CD4-positive, alpha-beta T cell (primary cell): ENCODE measurements at regions not wholly inside any gene's neighbourhood (a gene's known extent, or its start where the extent isn't known, plus 50 kb on each side); places are given as distances from the start of the nearest gene placed in this dataset.

Experiments
- ATAC-seq: fragments of 200-7000 bp; cut with Tn5 transposase; one replicate; pipeline ENCODE4 v1.10.0; 2022; ENCODE audit warnings: mild to moderate bottlenecking; ENCODE audit not compliant: poor library complexity
- CTCF ChIA-PET: fragments of 350-600 bp; sonication (Branson Sonifier 250); formaldehyde crosslinking; loops from one replicate; lab custom pipeline; 2021; ENCODE audit warnings: antibody characterized with exemption, inconsistent platforms; lab: Charles Lee
- POLR2A ChIA-PET: fragments of 350-600 bp; sonication (Branson Sonifier 250); formaldehyde crosslinking; loops from one replicate; lab custom pipeline; 2021; ENCODE audit warnings: antibody characterized with exemption, inconsistent platforms; lab: Charles Lee
- DNase-seq, 14 experiments: peaks; one replicate each; pipeline ENCODE4 v3.0.0-alpha.2; 2013 to 2020; ENCODE audit warnings: mixed read lengths in 2 of 14
- H3K27ac ChIP-seq, 2 donors: one replicate each; pipeline versions ENCODE4 v1.5.1 to v1.7.0; 2013; ENCODE audit warnings: low read length in 2 of 2, low read depth in 1 of 2, mild to moderate bottlenecking in 1 of 2
- H3K27me3 ChIP-seq, 2 experiments: 1 replicate in 1 of 2; 2 replicates in 1 of 2; pipeline versions ENCODE4 v1.6.1 to v1.7.0; 2013; ENCODE audit warnings: low read length in 2 of 2, control low read depth in 1 of 2, mild to moderate bottlenecking in 1 of 2, moderate library complexity in 1 of 2; ENCODE audit not compliant: insufficient read depth in 2 of 2, control insufficient read depth in 1 of 2
- H3K36me3 ChIP-seq: one replicate; pipeline ENCODE4 v1.6.1; 2013; ENCODE audit warnings: low read length, control low read depth; ENCODE audit not compliant: insufficient read depth
- H3K4me1 ChIP-seq: one replicate; pipeline ENCODE4 v1.6.1; 2013; ENCODE audit warnings: low read length, control low read depth; ENCODE audit not compliant: insufficient read depth
- H3K4me3 ChIP-seq: one replicate; pipeline ENCODE4 v1.5.1; 2013; ENCODE audit warnings: mild to moderate bottlenecking, low read length, moderate library complexity
- H3K9me3 ChIP-seq, 2 experiments: 1 replicate in 1 of 2; 2 replicates in 1 of 2; pipeline versions ENCODE4 v1.6.1 to v1.7.0; 2013; ENCODE audit warnings: low read length in 2 of 2, mild to moderate bottlenecking in 2 of 2, control low read depth in 1 of 2, moderate library complexity in 1 of 2; ENCODE audit not compliant: control insufficient read depth in 1 of 2, insufficient read depth in 1 of 2
- H3K27ac Mint-ChIP-seq: one replicate; pipeline ENCODE4 v1.8.0; 2020; ENCODE audit warnings: mixed read lengths
- H3K27me3 Mint-ChIP-seq: one replicate; pipeline ENCODE4 v1.8.0; 2021; ENCODE audit warnings: mixed read lengths
- H3K36me3 Mint-ChIP-seq: one replicate; pipeline ENCODE4 v1.8.0; 2021; ENCODE audit warnings: low read depth, mixed read lengths
- H3K4me1 Mint-ChIP-seq: one replicate; pipeline ENCODE4 v1.8.0; 2021; ENCODE audit warnings: low read depth, mixed read lengths
- H3K4me3 Mint-ChIP-seq: one replicate; pipeline ENCODE4 v1.8.0; 2020; ENCODE audit warnings: mild to moderate bottlenecking, mixed read lengths
- H3K9me3 Mint-ChIP-seq: one replicate; pipeline ENCODE4 v1.8.0; 2020; ENCODE audit warnings: mixed read lengths
- CTCF ChIP-seq: fragments of 200-600 bp; IDR thresholded peaks from one replicate; pipeline ENCODE4 v1.8.0; 2022; ENCODE audit warnings: antibody characterized with exemption, mild to moderate bottlenecking
- intact Hi-C, 2 experiments: fragments of 100-400 bp; cut with DNase I in 1 of 2; cut with micrococcal nuclease in 1 of 2; formaldehyde crosslinking; loops; one replicate each; pipeline versions ENCODE4 v1.15.1 to v1.9.0; 2023 to 2025; cut with DNase I, micrococcal nuclease

GRCh38 chr13:105787632-105788031, 747.8 kb downstream of the EFNB2 start:
- POLR2A ChIA-PET: no interaction called here
- no peak for TF ChIP-seq CTCF
- ATAC-seq: no peak

GRCh38 chr13:105785436-105785835, 750.0 kb downstream of the EFNB2 start:
- ChIA-PET POLR2A (no interaction called here), CTCF (no interaction called here)
- H3K4me3 Mint-ChIP-seq: no peak overlapping the region
- intact Hi-C loops: no loop called here
- no peak overlapping the region for H3K4me3 ChIP-seq
- H3K4me1 ChIP-seq: no peaks in the 10 kb centered on the region
- H3K27me3 Mint-ChIP-seq: no peaks in the 10 kb centered on the region
- no peaks in the 10 kb centered on the region for H3K4me1 Mint-ChIP-seq
- no peak for ATAC-seq
- H3K27me3 ChIP-seq: no peaks in the 10 kb centered on the region
- H3K36me3 Mint-ChIP-seq: no peaks in the 10 kb centered on the region
- H3K9me3 Mint-ChIP-seq: no peaks in the 10 kb centered on the region
- DNase-seq: no peak
- H3K36me3 ChIP-seq: no peaks in the 10 kb centered on the region
- no peak for TF ChIP-seq CTCF
- no peak overlapping the region for H3K27ac Mint-ChIP-seq
- H3K9me3 ChIP-seq: no peaks in the 10 kb centered on the region
- H3K27ac ChIP-seq: no peak overlapping the region

More at GRCh38 chr13:105787632-105788031, 747.8 kb downstream of the EFNB2 start:
- Histone ChIP-seq H3K27ac (no peak overlapping the region), H3K4me3 (no peak overlapping the region), H3K27me3 (no peaks in the 10 kb centered on the region), H3K9me3 (peaks cover 0 to 3% of the 10 kb centered on the region in 2 experiments), H3K4me1 (no peaks in the 10 kb centered on the region), H3K36me3 (no peaks in the 10 kb centered on the region)
- Mint-ChIP-seq H3K4me3 (no peak overlapping the region), H3K9me3 (no peaks in the 10 kb centered on the region), H3K27me3 (no peaks in the 10 kb centered on the region), H3K36me3 (no peaks in the 10 kb centered on the region), H3K4me1 (no peaks in the 10 kb centered on the region), H3K27ac (no peak overlapping the region)
- CTCF ChIA-PET: no interaction called here
- no peak for DNase-seq
- intact Hi-C loops: no loop called here

GRCh38 chr13:105783261-105783660, 752.2 kb downstream of the EFNB2 start:
- H3K4me1 ChIP-seq: no peaks in the 10 kb centered on the region
- H3K27me3 Mint-ChIP-seq: peaks cover 7% of the 10 kb centered on the region
- no peaks in the 10 kb centered on the region for H3K27me3 ChIP-seq
- no peak for TF ChIP-seq CTCF
- intact Hi-C loops: no loop called here
- no peaks in the 10 kb centered on the region for H3K36me3 ChIP-seq
- no peaks in the 10 kb centered on the region for H3K9me3 ChIP-seq
- H3K4me3 ChIP-seq: no peak overlapping the region
- DNase-seq (no peak), ATAC-seq (no peak)
- POLR2A ChIA-PET: no interaction called here
- H3K36me3 Mint-ChIP-seq: no peaks in the 10 kb centered on the region
- H3K4me1 Mint-ChIP-seq: no peaks in the 10 kb centered on the region
- H3K27ac Mint-ChIP-seq: no peak overlapping the region
- no peaks in the 10 kb centered on the region for H3K9me3 Mint-ChIP-seq
- no peak overlapping the region for H3K27ac ChIP-seq
- no peak overlapping the region for H3K4me3 Mint-ChIP-seq
- CTCF ChIA-PET: no interaction called here
